ENCODE measurements at regions not wholly inside any gene's neighbourhood (a gene's known extent, or its start where the extent isn't known, plus 50 kb on each side); places are given as distances from the start of the nearest gene placed in this dataset.

- Histone ChIP-seq H2AFZ (ENCODE audit: low read depth, low read length) (no peak overlapping the region), H3K4me2 (ENCODE audit: low read length) (no peak overlapping the region), H3K4me3 (ENCODE audit: low read length) (no peak overlapping the region), H3K9me3 (ENCODE audit: low read length) (no peaks in the 10 kb centered on the region), H3K9me2 (ENCODE audit: insufficient read depth, low read length) (no peaks in the 10 kb centered on the region), H3K27ac (ENCODE audit: low read length) (no peak overlapping the region), H3K36me3 (ENCODE audit: insufficient read depth, low read length) (no peaks in the 10 kb centered on the region), H3K79me2 (replicated peaks; ENCODE audit: insufficient read depth, low read length) (no peaks in the 10 kb centered on the region), H4K20me1 (ENCODE audit: insufficient read depth) (no peaks in the 10 kb centered on the region), H3F3A (ENCODE audit: insufficient read depth, low read length, poor library complexity, severe bottlenecking) (no peaks in the 10 kb centered on the region), H3K27me3 (ENCODE audit: insufficient read depth, low read depth, low read length) (no peaks in the 10 kb centered on the region), H3K9ac (ENCODE audit: low read length) (no peak overlapping the region)
- peak; percentile 42 for TF ChIP-seq POLR2AphosphoS5 (IDR thresholded peaks at IDR 0.05)
- no peak for TF ChIP-seq MXI1 (conservative IDR thresholded peaks at IDR 0.05; ENCODE audit: poor library complexity, severe bottlenecking)
- no peak for TF ChIP-seq REST (IDR thresholded peaks at IDR 0.05; ENCODE audit: borderline replicate concordance)
- TF ChIP-seq EP300 (conservative IDR thresholded peaks at IDR 0.05; ENCODE audit: poor library complexity, severe bottlenecking): peak; percentile 71
- TF ChIP-seq, protein P1, sequence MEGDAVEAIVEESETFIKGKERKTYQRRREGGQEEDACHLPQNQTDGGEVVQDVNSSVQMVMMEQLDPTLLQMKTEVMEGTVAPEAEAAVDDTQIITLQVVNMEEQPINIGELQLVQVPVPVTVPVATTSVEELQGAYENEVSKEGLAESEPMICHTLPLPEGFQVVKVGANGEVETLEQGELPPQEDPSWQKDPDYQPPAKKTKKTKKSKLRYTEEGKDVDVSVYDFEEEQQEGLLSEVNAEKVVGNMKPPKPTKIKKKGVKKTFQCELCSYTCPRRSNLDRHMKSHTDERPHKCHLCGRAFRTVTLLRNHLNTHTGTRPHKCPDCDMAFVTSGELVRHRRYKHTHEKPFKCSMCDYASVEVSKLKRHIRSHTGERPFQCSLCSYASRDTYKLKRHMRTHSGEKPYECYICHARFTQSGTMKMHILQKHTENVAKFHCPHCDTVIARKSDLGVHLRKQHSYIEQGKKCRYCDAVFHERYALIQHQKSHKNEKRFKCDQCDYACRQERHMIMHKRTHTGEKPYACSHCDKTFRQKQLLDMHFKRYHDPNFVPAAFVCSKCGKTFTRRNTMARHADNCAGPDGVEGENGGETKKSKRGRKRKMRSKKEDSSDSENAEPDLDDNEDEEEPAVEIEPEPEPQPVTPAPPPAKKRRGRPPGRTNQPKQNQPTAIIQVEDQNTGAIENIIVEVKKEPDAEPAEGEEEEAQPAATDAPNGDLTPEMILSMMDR (IDR thresholded peaks at IDR 0.05; ENCODE audit: poor library complexity, severe bottlenecking): no peak
- TF ChIP-seq SMC3 (conservative IDR thresholded peaks at IDR 0.05; ENCODE audit: poor library complexity): no peak
- no peak for TF ChIP-seq RAD21 (conservative IDR thresholded peaks at IDR 0.05)
These were observed 1606.5 kb downstream of the BRINP3 start for GRCh38 chr1:188871164-188871563.

DNA sequence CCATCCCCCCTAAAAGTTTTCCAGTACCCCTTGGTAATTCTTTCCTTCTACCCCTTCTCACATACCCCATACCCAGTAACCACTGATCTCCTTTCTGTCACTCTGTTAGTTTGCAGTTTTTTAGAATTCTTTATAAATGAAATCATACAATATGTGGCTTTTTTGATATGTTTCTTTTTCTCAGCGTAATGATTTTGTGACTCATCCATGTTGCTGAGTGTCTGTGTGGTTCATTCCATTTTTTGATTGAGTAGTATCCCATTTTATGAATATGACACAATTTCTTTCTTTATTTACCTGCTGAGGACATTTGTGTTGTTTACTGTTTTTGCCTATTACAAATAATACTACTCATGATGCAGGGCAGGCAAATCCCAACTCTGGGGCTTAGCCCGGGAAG is 1605.3 kb downstream of the BRINP3 start:
- no peaks in the 10 kb centered on the region for H3K27me3 ChIP-seq (ENCODE audit: insufficient read depth, low read depth, low read length)
- no peak overlapping the region for H3K4me3 ChIP-seq (ENCODE audit: low read length)
- H4K20me1 ChIP-seq (ENCODE audit: insufficient read depth): no peaks in the 10 kb centered on the region
- H3K36me3 ChIP-seq (ENCODE audit: insufficient read depth, low read length): no peaks in the 10 kb centered on the region
- no peak for TF ChIP-seq POLR2AphosphoS5 (IDR thresholded peaks at IDR 0.05)
- no peak for TF ChIP-seq EP300 (conservative IDR thresholded peaks at IDR 0.05; ENCODE audit: poor library complexity, severe bottlenecking)
- TF ChIP-seq EZH2 (IDR thresholded peaks at IDR 0.05; ENCODE audit: borderline replicate concordance, insufficient read depth, low read length, poor library complexity, severe bottlenecking): no peak
- TF ChIP-seq SMC3 (conservative IDR thresholded peaks at IDR 0.05; ENCODE audit: poor library complexity): no peak
- TF ChIP-seq TAF1 (IDR thresholded peaks at IDR 0.05; ENCODE audit: low read depth): no peak
- no peak for TF ChIP-seq REST (IDR thresholded peaks at IDR 0.05; ENCODE audit: borderline replicate concordance)
- TF ChIP-seq MXI1 (conservative IDR thresholded peaks at IDR 0.05; ENCODE audit: poor library complexity, severe bottlenecking): no peak
- no peak for TF ChIP-seq RAD21 (conservative IDR thresholded peaks at IDR 0.05)
- TF ChIP-seq, protein P1 (IDR thresholded peaks at IDR 0.05; ENCODE audit: poor library complexity, severe bottlenecking): no peak
- no peak overlapping the region for H3K4me2 ChIP-seq (ENCODE audit: low read length)
- H3K9me3 ChIP-seq (ENCODE audit: low read length): no peaks in the 10 kb centered on the region
- H3F3A ChIP-seq (ENCODE audit: insufficient read depth, low read length, poor library complexity, severe bottlenecking): no peaks in the 10 kb centered on the region
- no peaks in the 10 kb centered on the region for H3K79me2 ChIP-seq (replicated peaks; ENCODE audit: insufficient read depth, low read length)
- H2AFZ ChIP-seq (ENCODE audit: low read depth, low read length): no peak overlapping the region
- H3K27ac ChIP-seq (ENCODE audit: low read length): no peak overlapping the region
- H3K9me2 ChIP-seq (ENCODE audit: insufficient read depth, low read length): no peaks in the 10 kb centered on the region
- no peak overlapping the region for H3K9ac ChIP-seq (ENCODE audit: low read length)
